Activated naive CD4-positive, alpha-beta T cell treated with anti-CD3 and anti-CD28 coated beads for 36 hours (primary cell): ENCODE measurements at regions not wholly inside any gene's neighbourhood (a gene's known extent, or its start where the extent isn't known, plus 50 kb on each side); places are given as distances from the start of the nearest gene placed in this dataset.

Experiments
- CTCF ChIA-PET: fragments of 350-600 bp; sonication (Branson Sonifier 250); formaldehyde crosslinking; loops from one replicate; lab custom pipeline; 2021; ENCODE audit warnings: antibody characterized with exemption; lab: Charles Lee
- DNase-seq: peaks from one replicate; pipeline ENCODE4 v3.0.0-alpha.2; 2020
- H3K27ac Mint-ChIP-seq: one replicate; pipeline ENCODE4 v1.8.0; 2021; ENCODE audit warnings: mild to moderate bottlenecking, mixed read lengths
- H3K27me3 Mint-ChIP-seq: one replicate; pipeline ENCODE4 v1.8.0; 2021; ENCODE audit warnings: low read depth, mixed read lengths
- H3K36me3 Mint-ChIP-seq: one replicate; pipeline ENCODE4 v1.8.0; 2021; ENCODE audit warnings: low read depth, mixed read lengths
- H3K4me1 Mint-ChIP-seq: one replicate; pipeline ENCODE4 v1.8.0; 2021; ENCODE audit warnings: low read depth, mixed read lengths
- H3K4me3 Mint-ChIP-seq: one replicate; pipeline ENCODE4 v1.8.0; 2021; ENCODE audit warnings: mild to moderate bottlenecking, moderate library complexity, mixed read lengths
- H3K9me3 Mint-ChIP-seq: one replicate; pipeline ENCODE4 v1.8.0; 2021; ENCODE audit warnings: mixed read lengths
- intact Hi-C: fragments of 100-400 bp; cut with micrococcal nuclease; formaldehyde crosslinking; loops from one replicate; pipeline ENCODE4 v1.15.1; 2023

DNA sequence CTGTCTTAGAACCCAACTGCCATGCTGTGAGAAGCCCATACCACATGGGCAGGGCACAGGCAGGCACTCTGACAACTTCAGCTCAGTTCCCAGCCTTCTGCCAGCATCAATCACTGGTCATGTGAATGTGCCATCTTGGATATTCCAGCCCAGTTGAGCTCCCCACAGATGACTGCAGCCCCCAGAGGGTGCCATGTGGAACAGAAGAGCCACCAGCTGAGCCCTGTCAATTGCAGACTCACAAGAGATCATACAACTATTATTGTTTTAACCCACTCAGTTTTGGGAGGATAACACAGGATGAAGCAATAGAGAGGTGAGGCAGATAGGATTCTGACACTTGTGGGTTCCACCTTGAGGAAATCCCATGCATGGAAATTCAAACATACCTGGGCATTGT is 78.4 kb upstream of the ZBTB40 start:
- CTCF ChIA-PET: no interaction called here
- intact Hi-C loops: no loop called here
- no peaks in the 10 kb centered on the region for H3K36me3 Mint-ChIP-seq
- no peak overlapping the region for H3K27ac Mint-ChIP-seq
- DNase-seq: no peak
- peaks cover 6% of the 10 kb centered on the region for H3K27me3 Mint-ChIP-seq
- peaks cover 9% of the 10 kb centered on the region for H3K9me3 Mint-ChIP-seq
- no peak overlapping the region for H3K4me3 Mint-ChIP-seq
- no peaks in the 10 kb centered on the region for H3K4me1 Mint-ChIP-seq

DNA sequence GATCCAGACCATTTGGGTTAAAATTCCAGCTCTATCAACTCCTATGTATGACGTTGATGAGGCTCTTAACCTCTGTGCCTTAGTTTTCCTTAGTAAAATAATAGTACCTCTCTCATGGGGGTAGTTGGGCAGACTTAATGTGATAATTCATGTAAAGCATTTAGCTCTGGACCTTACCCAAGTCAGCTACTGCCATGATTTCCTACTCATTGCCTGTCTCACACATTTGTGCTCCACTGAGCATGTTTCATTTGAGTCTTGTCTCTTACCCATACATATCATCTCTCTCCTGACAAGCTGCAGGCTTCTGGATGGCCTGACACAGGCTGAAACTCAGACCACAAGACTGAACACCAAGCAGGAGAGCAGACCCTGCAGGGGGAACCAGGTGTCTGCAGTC is 77.7 kb upstream of the ZBTB40 start:
- H3K4me1 Mint-ChIP-seq: no peaks in the 10 kb centered on the region
- no peak overlapping the region for H3K4me3 Mint-ChIP-seq
- CTCF ChIA-PET: no interaction called here
- intact Hi-C loops: no loop called here
- H3K27me3 Mint-ChIP-seq: peaks cover 6% of the 10 kb centered on the region
- no peaks in the 10 kb centered on the region for H3K36me3 Mint-ChIP-seq
- DNase-seq: no peak
- peaks cover 9% of the 10 kb centered on the region for H3K9me3 Mint-ChIP-seq
- no peak overlapping the region for H3K27ac Mint-ChIP-seq

DNA sequence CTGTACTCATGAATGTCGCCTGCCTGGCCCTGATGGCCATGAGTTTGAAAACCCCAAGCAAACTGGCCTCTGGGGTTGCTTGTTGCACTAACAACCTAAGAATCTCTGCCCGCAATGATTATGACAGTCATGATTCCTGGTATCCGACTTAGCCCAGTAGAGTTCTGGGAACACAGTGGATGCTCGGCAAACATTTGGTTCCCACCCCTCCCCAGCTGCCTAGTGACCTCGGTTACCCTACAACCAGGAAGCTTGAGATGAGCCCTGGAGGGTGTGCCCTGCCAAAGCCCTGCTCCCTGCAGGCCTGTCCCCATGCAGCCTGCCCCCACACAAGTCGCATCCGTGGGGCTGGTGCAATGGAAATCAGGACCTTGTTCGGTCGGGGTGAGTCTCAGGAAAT is 76.0 kb upstream of the ZBTB40 start:
- no peak overlapping the region for H3K27ac Mint-ChIP-seq
- CTCF ChIA-PET: no interaction called here
- intact Hi-C loops: no loop called here
- no peaks in the 10 kb centered on the region for H3K36me3 Mint-ChIP-seq
- no peaks in the 10 kb centered on the region for H3K4me1 Mint-ChIP-seq
- no peak for DNase-seq
- no peak overlapping the region for H3K4me3 Mint-ChIP-seq
- H3K27me3 Mint-ChIP-seq: peaks cover 2% of the 10 kb centered on the region
- peaks cover 9% of the 10 kb centered on the region for H3K9me3 Mint-ChIP-seq

DNA sequence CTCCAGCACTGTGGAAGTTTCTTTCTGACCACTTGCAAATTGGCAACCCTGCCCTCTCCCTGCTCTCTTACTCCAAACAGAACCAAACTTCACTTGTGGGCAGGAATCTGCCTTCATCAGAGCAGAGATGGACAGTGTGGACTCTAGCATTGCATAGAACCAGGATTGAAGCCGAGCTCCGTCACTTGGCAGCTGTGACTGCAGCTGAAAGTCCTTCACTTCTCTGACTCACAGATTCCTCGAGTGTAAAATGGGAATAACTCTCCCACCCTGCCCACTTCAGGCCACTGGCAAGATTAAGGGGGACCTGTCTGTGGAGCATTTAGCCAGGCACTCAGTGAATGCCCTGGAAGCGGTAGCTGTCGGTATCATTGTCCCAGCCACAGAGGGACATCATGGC is 75.7 kb upstream of the ZBTB40 start:
- no peaks in the 10 kb centered on the region for H3K36me3 Mint-ChIP-seq
- H3K27me3 Mint-ChIP-seq: peaks cover 3% of the 10 kb centered on the region
- H3K9me3 Mint-ChIP-seq: peaks cover 9% of the 10 kb centered on the region
- H3K4me1 Mint-ChIP-seq: no peaks in the 10 kb centered on the region
- intact Hi-C loops: no loop called here
- no peak for DNase-seq
- CTCF ChIA-PET: no interaction called here
- H3K4me3 Mint-ChIP-seq: no peak overlapping the region
- no peak overlapping the region for H3K27ac Mint-ChIP-seq

DNA sequence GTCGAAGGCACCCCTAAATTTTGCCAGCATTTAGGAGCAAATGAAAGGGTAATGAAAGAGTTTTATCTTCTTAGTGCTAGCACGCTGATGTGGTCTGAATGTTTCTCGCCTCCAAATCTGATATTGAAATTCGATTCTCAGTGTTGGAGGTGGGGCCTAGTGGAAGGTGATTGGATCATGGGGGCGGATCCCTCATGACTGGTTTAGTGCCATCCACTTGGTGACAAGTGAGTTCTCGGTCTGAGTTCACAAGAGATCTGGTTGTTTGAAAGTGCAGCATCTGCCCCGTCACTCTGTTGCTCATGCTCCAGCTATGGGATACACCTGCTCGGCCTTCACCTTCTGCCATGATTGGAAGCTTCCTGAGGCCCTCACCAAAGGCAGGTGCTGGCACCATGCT is 75.1 kb upstream of the ZBTB40 start:
- Mint-ChIP-seq H3K27me3 (peaks cover 4% of the 10 kb centered on the region), H3K36me3 (no peaks in the 10 kb centered on the region), H3K4me1 (no peaks in the 10 kb centered on the region), H3K27ac (no peak overlapping the region), H3K4me3 (no peak overlapping the region), H3K9me3 (peaks cover 9% of the 10 kb centered on the region)
- CTCF ChIA-PET: no interaction called here
- DNase-seq: no peak
- intact Hi-C loops: no loop called here

DNA sequence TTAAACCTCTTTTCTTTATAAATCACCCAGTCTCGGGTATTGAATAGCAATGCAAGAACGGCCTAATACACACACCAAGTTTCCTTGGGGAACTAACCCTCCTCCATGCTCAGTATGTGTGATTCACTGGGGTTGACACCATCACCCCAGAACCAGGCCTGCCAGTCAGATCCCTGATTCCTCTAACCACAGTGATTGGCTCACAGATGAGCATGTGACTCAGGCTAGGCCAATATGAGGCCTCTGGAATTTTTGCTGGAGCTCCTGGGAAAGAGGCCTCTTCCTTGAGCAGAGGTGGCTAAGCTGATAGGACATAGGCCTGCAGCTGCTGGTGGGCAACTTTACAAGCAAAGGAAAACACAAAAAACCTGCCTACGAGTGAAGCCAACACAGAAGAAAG is 74.7 kb upstream of the ZBTB40 start:
- Mint-ChIP-seq H3K27ac (no peak overlapping the region), H3K27me3 (peaks cover 4% of the 10 kb centered on the region), H3K4me3 (no peak overlapping the region), H3K9me3 (peaks cover 9% of the 10 kb centered on the region), H3K4me1 (no peaks in the 10 kb centered on the region), H3K36me3 (no peaks in the 10 kb centered on the region)
- intact Hi-C loops: no loop called here
- no peak for DNase-seq
- CTCF ChIA-PET: no interaction called here

DNA sequence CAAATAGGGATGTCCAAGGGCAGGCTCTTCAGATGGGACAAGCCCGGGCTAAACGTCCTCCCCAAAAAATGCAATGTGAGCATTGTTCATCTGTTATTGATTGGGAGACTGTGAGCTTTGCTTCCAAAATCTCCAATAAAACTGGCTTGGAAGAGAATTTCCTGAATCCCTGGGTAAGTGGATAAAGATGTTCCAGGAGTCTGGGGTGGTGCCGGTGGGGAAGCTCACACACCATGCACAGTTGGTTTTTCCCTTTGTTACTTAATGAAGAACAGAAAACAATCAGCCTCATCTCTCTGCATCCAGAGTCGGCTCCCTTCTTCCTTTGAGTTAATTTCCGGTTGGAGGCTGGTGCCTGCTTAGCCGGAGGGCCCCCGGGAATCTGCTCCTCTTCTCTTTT is 72.1 kb upstream of the ZBTB40 start:
- intact Hi-C loops: no loop called here
- H3K27me3 Mint-ChIP-seq: peaks cover 8% of the 10 kb centered on the region
- no peak for DNase-seq
- no peaks in the 10 kb centered on the region for H3K9me3 Mint-ChIP-seq
- H3K27ac Mint-ChIP-seq: no peak overlapping the region
- CTCF ChIA-PET: interaction anchor here (1.1 kb wide), 1 partner anchor 274 kb away, joined by 4 read pairs; no protein-coding TSS in a partner anchor
- no peaks in the 10 kb centered on the region for H3K4me1 Mint-ChIP-seq
- H3K36me3 Mint-ChIP-seq: no peaks in the 10 kb centered on the region
- no peak overlapping the region for H3K4me3 Mint-ChIP-seq

DNA sequence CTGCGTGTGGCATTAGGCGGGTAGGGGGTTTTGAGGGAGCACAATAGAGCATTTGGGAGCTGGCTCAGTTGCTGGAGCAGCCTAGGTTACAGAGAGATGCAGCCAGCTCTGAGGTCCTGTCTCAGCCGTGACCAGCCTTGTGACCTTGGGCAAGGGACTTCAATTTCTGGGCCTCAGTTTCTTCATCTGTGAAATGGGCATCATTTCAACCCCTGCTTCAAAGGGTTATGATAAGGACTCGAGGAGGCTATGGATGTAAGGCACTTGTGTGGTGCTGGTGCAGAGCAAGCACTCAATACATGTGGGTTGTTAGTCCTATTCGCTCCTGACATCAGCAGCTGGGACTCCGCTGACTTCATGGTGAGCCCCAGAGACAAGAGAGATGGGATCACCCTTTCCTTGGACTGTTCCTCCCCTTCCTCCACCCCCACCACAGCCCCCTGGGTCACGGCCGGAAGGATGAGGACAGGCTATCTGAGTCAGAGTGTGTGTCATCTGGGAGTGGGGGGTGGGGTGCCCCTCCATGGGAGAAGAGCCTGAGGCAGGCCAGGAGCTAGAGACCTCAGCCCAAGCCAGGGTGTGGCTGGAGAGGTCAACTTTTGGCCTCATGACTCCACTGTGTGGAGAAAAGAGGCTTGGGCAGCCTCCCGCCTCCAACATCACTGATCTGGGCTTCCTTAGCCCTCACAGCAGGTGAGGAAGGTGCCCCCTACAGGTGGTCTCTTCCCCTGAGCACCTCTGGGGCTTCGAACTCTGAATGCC is 71.4 kb upstream of the ZBTB40 start:
- no peak for DNase-seq
- Mint-ChIP-seq H3K4me3 (no peak overlapping the region), H3K27me3 (peaks cover 8% of the 10 kb centered on the region), H3K4me1 (no peaks in the 10 kb centered on the region), H3K27ac (no peak overlapping the region), H3K36me3 (no peaks in the 10 kb centered on the region), H3K9me3 (no peaks in the 10 kb centered on the region)
- intact Hi-C loops: no loop called here
- CTCF ChIA-PET: interaction anchor here (1.1 kb wide), 1 partner anchor 274 kb away, joined by 4 read pairs; no protein-coding TSS in a partner anchor

DNA sequence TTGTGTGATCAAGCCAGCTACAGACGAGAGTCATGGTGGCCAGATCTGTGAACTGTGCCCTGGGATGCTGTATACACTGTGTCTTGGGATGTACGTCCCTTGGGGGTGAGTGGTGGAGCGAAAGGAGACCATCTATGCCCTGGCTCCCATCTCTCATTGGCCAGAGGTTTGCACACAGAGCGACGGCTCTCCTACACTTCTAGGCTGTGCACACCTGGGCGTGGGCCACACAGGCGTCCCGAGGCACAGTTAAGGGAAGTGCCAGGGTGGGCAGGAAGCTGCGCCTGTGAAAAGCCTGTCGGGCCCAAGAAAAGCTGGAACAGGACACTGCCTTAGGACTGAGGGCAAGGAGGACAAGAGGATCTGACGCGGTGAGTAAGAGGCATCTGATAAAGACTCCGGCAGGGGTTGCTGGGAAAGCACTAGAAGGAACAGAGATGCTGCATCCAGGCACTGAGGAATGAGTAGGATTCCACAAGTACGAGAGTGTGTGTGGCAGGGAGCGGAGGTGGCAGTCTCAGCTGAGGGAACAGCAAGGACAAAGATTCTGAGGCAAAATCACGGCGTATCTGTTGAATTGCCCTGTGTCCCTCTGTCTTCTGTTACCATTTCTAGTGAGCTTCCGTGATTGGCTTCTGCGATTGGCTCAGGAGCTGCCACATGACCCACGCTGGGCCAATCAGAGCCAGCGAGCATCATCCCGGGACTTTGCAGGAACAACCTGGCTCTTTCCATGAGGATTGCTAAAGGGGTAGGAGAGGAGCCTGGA is 67.9 kb upstream of the ZBTB40 start:
- intact Hi-C loops: no loop called here
- H3K36me3 Mint-ChIP-seq: no peaks in the 10 kb centered on the region
- DNase-seq: no peak
- H3K27me3 Mint-ChIP-seq: peaks cover 17% of the 10 kb centered on the region
- no peaks in the 10 kb centered on the region for H3K9me3 Mint-ChIP-seq
- no peak overlapping the region for H3K27ac Mint-ChIP-seq
- CTCF ChIA-PET: no interaction called here
- H3K4me1 Mint-ChIP-seq: no peaks in the 10 kb centered on the region
- H3K4me3 Mint-ChIP-seq: no peak overlapping the region

DNA sequence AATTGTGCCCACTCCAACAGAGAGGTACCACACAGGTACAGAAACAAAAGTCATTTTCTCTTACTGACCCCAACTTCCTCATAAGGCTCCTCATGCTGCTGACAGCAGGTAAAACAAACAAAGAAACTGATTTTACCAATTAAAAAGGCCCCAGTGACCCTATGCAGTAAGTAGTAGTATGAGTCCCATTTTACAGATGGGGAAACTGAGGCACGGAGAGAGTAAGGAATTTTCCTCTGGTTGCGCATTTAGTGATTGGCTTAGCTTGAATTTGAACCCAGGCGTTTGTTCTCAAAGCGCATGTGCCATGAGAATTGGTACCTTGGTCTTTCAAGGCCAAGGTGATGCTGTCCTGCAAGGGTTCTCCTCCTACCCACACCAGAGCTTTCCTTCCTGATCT is 66.1 kb upstream of the ZBTB40 start:
- Mint-ChIP-seq H3K27me3 (peaks cover 20% of the 10 kb centered on the region), H3K36me3 (no peaks in the 10 kb centered on the region)
- intact Hi-C loops: no loop called here

DNA sequence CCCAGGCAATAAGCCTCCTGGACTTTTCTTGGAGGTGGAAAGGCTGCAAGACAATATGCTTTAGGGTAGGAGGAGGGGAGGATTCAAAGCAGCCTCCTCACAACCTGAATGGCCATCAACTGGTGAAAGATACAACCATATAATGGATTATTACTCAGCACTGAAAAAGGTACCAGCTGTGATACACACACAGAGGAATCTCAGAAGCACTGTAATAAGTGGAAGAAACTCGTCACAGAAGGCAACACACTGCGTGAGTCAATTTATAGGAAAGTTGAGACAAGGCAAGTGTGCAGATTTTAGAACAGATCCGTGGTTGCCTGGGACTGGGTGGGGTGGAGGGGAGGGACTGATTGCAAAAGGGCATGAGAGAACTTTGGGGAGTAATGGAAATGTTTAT is 64.9 kb upstream of the ZBTB40 start:
- intact Hi-C loops: no loop called here
- CTCF ChIA-PET: interaction anchor here (0.5 kb wide), 1 partner anchor 509 kb away, joined by 3 read pairs; no protein-coding TSS in a partner anchor
- DNase-seq: no peak
- H3K4me3 Mint-ChIP-seq: no peak overlapping the region
- H3K27me3 Mint-ChIP-seq: peaks cover 24% of the 10 kb centered on the region
- H3K4me1 Mint-ChIP-seq: no peaks in the 10 kb centered on the region
- H3K27ac Mint-ChIP-seq: no peak overlapping the region
- H3K9me3 Mint-ChIP-seq: no peaks in the 10 kb centered on the region
- H3K36me3 Mint-ChIP-seq: no peaks in the 10 kb centered on the region

More for the DNA sequence above, 66.1 kb upstream of the ZBTB40 start:
- Mint-ChIP-seq H3K27ac (no peak overlapping the region), H3K4me1 (no peaks in the 10 kb centered on the region), H3K9me3 (no peaks in the 10 kb centered on the region), H3K4me3 (no peak overlapping the region)
- DNase-seq: no peak
- CTCF ChIA-PET: no interaction called here

DNA sequence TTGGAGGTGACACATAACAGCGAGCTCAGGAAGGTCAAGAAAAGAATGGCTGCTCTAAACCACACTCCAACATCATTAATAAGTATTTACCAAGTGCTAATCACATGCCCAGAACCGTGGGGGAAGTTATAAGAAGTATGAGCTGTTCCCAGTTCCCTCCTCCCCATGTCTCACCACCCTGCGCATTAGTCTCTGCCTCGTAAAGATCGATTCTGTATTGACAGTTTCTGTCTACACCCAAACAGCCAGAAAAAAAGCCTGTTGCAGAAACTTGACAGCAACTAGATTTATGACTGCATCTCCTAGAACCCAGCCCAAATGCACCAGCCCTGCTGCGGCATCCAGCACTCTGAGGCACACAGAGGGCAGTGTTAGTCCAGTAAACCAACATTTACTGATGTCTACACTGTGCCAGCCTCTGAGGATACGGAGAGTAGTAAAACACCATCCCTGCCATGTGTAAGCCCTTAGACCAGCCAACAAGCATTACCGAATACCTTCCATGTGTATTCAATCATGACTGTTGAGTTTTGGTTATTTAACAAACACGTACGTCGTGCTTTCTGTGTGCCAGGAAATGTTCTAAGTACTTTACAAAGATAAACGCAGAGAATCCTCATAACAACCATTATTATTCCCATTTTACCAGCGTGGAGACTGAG is 63.6 kb upstream of the ZBTB40 start:
- no peak overlapping the region for H3K4me3 Mint-ChIP-seq
- H3K27me3 Mint-ChIP-seq: peaks cover 30% of the 10 kb centered on the region
- H3K9me3 Mint-ChIP-seq: no peaks in the 10 kb centered on the region
- H3K27ac Mint-ChIP-seq: no peak overlapping the region
- no peaks in the 10 kb centered on the region for H3K36me3 Mint-ChIP-seq
- CTCF ChIA-PET: interaction anchor here (0.8 kb wide), 1 partner anchor 254 kb away, joined by 3 read pairs; no protein-coding TSS in a partner anchor
- H3K4me1 Mint-ChIP-seq: no peaks in the 10 kb centered on the region
- intact Hi-C loops: no loop called here
- no peak for DNase-seq
